GM18498 (cell line): ENCODE measurements at regions not wholly inside any gene's neighbourhood (a gene's known extent, or its start where the extent isn't known, plus 50 kb on each side); places are given as distances from the start of the nearest gene placed in this dataset.

Experiments used
- ATAC-seq: cut with Tn5 transposase; IDR thresholded peaks from one replicate; pipeline ENCODE4 v1.9.1; 2021; ENCODE audit warnings: mild to moderate bottlenecking, moderate library complexity; ENCODE audit not compliant: unreplicated experiment

DNA sequence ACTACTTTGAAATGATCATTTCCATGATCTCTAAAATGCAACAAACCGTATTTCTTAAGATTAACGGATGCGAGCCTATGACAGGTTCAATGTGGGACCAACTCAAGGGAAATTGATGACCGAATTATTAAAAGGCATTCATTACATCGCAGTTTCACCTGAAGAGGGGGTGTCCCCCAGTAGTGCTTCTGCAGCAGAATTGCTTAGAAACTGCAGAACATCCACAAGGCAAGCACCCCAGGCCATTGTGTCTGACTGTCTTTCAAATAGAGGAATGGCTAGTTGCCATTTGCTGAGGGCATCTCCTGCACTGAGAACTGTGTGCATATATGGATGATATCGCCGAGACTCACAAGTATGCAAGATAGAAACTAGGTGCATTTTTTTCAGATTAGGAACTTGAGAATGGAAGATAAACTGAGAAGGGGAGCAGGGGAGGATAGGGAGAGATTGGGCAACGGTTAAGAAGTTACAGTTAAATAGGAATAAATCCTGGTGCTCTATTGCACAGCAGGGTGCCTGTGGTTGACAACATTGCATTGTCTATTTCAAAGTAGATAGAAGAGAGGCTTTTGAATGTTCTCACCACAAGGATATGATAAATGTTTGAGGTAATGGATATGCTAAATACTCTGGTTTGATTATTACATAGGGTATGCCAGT, 234.3 kb upstream of the PLEKHG7 start:
- ATAC-seq, result no peak

DNA sequence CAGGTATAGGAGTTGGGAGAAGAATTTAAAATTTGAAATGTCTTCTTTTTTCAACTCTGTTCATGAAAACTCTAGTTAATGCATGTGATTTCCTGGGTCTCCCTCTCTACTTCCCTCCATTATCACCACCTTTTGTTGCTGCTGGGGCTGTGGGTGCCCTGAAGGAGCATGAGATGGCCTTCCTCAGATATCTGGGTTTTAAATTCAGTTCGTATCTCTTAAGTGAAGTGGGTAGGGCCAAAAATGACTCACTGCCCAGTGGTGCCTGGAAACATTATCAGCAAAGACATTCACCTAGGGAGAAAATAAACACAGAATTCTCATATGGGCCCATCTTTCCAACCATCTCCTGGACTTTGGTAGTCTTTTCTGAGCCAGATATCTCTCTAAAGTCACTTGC, 234.9 kb upstream of the PLEKHG7 start:
- no peak for ATAC-seq

- peak; percentile 38 for ATAC-seq
Observed at GRCh38 chr12:92466391-92467305, 236.1 kb upstream of the PLEKHG7 start.

DNA sequence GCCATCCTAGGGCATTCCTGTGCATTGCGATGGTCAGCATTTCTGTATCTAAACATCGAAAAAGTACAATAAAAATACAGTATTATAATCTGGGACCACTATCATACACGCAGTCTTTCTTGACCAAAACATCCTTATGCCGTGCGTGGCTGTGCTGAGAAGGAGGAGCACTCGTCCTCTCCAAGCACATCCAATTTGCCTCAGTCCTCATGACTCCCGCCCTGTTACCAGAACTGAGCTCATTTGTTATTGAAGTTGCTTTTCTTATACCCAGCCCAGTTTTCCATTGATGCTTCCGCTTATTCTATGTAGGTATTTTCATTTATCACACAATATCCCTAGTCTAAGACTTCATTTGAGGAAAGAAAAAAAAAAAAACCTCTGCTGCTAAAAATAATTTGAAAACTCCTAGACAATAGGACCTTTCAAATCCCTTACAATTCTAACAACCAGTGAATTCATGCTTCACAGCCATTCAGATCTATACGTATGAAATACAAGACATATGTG, 236.9 kb upstream of the PLEKHG7 start:
- no peak for ATAC-seq

DNA sequence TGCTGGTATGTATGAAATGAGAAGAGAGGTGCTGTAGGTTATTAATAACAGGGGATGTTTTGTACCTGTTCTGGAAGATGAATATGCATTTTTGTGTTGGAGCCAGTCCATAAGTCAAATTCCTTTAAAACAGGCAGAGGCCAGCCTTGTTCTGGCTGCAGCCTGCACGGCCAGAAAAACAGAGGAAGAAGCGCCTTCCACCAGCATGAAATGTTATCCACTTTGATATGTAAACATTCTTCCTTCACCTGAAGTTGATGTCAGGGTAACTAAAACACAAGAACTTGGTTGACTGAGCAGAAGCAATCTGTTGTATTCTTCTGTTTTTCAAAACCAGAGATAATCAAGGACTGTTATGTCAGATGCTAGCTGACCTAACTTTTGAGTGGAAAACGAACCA, 237.9 kb upstream of the PLEKHG7 start:
- no peak for ATAC-seq

- no peak for ATAC-seq
Observed at GRCh38 chr12:92463171-92463570, 239.6 kb upstream of the PLEKHG7 start.

- no peak for ATAC-seq
Observed at GRCh38 chr12:92462527-92462926, 240.3 kb upstream of the PLEKHG7 start.

DNA sequence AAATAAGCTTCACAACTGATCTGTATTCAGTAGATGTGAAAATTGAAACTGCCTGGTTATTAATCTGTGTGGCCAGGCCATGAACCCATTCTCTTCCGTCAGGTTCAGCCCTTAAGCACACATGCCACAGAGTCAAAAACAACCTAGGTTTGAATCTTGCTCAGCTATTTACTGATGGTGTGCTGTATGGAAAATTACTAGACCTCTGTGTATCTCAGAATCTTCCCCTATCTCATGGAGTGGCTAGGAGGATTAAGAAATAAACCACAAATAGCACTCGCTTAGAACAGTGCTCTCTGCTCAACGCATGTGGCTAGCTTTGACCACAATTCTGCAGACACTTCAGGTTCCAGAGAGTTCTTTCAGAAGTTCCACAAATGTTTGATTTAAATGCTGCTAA, 240.7 kb upstream of the PLEKHG7 start:
- ATAC-seq, result peak; percentile 71

- no peak for ATAC-seq
Observed at GRCh38 chr12:92459850-92460249, 242.9 kb upstream of the PLEKHG7 start.

DNA sequence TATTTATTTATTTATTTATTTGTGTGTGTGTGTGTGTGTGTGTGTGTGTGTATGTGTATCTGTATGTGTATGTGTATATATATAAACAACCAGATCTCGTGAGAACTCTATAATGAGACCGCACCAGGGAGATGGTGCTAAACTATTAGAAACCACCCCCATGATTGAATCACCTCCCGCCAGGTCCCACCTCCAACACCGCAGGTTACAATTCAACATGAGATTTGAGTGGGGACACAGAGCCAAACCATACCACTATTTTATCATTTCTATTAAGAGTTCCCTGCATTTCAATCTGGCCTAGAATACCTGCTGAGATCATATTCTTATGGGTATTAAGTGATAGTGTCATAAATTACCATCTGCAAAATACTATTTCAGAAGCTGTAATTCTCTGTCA, 243.8 kb upstream of the PLEKHG7 start:
- no peak for ATAC-seq

GRCh38 chr12:92457458-92458180, 245.2 kb upstream of the PLEKHG7 start:
- ATAC-seq, result no peak

GRCh38 chr12:92452763-92453162, 250.0 kb upstream of the PLEKHG7 start:
- ATAC-seq, result no peak

GRCh38 chr12:92446083-92446460, 256.7 kb upstream of the PLEKHG7 start:
- ATAC-seq, result peak; percentile 4

GRCh38 chr12:92445253-92446082, 257.3 kb upstream of the PLEKHG7 start:
- ATAC-seq, result peak; percentile 84

DNA sequence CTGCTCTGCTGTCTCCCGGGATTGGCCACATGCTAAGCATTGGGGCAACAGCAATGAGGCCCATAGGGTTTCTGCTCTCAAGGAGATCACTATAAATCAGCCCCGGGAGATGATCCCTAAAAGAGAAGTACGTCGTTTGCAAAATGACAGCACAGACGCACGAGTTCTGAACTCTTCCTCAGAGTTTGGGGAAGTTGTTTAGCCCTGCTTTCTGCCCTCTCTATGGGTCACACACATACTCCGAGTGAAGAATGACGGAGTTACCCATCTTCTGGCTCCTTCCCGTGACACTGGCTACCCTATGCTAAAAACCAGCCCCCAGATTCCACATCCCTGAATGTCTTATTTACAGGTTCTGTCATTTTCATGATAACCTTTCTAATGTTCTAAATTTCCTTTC, 258.0 kb upstream of the PLEKHG7 start:
- peak; percentile 47 for ATAC-seq

DNA sequence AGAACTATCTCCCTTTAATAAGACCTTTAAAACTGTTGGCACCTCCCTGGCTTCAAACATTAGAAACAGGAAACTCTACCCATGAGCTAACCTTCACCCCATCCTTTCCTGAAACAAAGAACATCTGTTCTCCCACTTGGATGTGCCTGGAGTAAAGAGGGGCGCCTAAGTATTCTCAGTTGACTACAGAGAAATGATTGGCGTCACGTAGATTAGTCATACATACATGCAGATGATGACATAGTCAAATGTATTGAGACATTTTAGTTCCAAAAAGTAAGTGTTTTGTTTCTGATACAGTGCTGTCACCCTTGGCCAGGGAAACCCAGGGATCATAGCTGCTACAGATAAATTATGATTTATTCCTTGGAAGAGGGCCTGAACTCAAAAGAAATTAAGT, 260.0 kb upstream of the PLEKHG7 start:
- ATAC-seq, result no peak

- no peak for ATAC-seq
Observed at GRCh38 chr12:92440072-92440471, 262.7 kb upstream of the PLEKHG7 start.

DNA sequence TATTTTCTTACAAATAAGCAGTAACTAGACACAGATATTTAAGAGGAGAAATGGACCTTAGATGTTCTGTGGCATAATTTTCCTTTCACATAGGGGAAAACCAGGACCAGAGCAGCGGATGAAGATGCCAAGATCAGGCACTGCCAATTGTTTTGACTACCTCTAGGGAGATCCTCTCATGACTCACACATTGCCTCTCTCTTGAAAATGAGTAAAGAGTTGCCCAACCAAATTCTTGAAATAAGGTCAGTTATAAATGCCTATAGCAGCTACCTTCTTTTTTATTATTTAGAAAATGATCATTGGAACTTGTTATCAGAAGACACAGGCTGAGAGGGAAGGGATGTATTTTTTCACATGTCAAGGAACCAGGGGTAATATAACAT, 263.4 kb upstream of the PLEKHG7 start:
- ATAC-seq, result no peak

GRCh38 chr12:92438641-92439419, 264.0 kb upstream of the PLEKHG7 start:
- no peak for ATAC-seq

GRCh38 chr12:92437452-92437851, 265.3 kb upstream of the PLEKHG7 start:
- ATAC-seq, result no peak
